BLaER1 (cell line): ENCODE measurements at regions not wholly inside any gene's neighbourhood (a gene's known extent, or its start where the extent isn't known, plus 50 kb on each side); places are given as distances from the start of the nearest gene placed in this dataset.

Experiments used
- H3K27ac ChIP-seq: shearing (Covaris generic); formaldehyde crosslinking; 2 replicates; pipeline ENCODE4 v1.8.1; 2022
- H3K27me3 ChIP-seq: shearing (Covaris generic); formaldehyde crosslinking; 2 replicates; pipeline ENCODE4 v1.8.1; 2022
- H3K36me3 ChIP-seq: shearing (Covaris generic); formaldehyde crosslinking; 2 replicates; pipeline ENCODE4 v1.8.1; 2022
- H3K4me1 ChIP-seq: shearing (Covaris generic); formaldehyde crosslinking; 2 replicates; pipeline ENCODE4 v1.8.1; 2022
- H3K4me2 ChIP-seq: shearing (Covaris generic); formaldehyde crosslinking; 2 replicates; pipeline ENCODE4 v1.8.1; 2022
- H3K4me3 ChIP-seq: shearing (Covaris generic); formaldehyde crosslinking; 2 replicates; pipeline ENCODE4 v1.8.1; 2022
- H3K9ac ChIP-seq: shearing (Covaris generic); formaldehyde crosslinking; 2 replicates; pipeline ENCODE4 v1.8.1; 2022
- H3K9me3 ChIP-seq: shearing (Covaris generic); formaldehyde crosslinking; 2 replicates; pipeline ENCODE4 v1.8.1; 2022
- H4K20me1 ChIP-seq: shearing (Covaris generic); formaldehyde crosslinking; 2 replicates; pipeline ENCODE4 v1.8.1; 2022
- Cebpa-rat ChIP-seq: shearing (Covaris generic); IDR thresholded peaks from 2 replicates; pipeline ENCODE4 v1.8.1; 2022

DNA sequence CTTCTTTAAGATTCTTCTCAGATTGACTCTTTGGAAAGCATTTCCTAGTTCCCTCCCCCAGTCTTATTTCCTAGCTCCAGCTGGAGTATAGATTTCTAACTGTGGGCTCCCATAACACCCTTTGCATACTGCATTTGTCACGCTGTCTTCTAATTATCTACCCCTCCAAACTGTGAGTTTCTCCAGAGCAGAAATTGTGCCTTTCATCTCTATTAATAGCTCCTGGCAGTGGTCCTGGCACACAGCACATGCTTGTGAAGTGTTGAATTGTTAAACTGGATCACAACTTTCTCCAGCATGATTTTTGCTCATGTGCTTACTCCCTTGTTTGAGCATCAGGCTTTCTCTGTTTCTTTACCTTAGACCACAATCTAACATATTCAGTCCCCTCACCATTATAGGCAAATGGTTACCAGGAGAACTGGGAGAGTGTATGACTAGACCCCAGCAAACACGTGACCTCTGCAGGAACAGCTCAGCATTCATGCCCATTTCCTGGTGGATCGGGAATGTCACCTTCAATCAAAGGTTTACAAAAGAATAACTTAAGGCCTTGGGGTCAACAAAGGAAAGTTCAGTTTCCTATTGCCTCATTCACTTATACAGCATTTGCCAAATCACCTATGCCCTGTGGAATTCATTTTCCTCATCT is 175.7 kb upstream of the TANK start:
- no peaks in the 10 kb centered on the region for H3K4me1 ChIP-seq
- H3K27ac ChIP-seq, result no peak overlapping the region
- no peak overlapping the region for H3K9ac ChIP-seq
- no peaks in the 10 kb centered on the region for H3K27me3 ChIP-seq
- H4K20me1 ChIP-seq, result no peaks in the 10 kb centered on the region
- H3K36me3 ChIP-seq, result no peaks in the 10 kb centered on the region
- no peak overlapping the region for H3K4me3 ChIP-seq
- no peaks in the 10 kb centered on the region for H3K9me3 ChIP-seq
- no peak for TF ChIP-seq Cebpa-rat
- no peak overlapping the region for H3K4me2 ChIP-seq

DNA sequence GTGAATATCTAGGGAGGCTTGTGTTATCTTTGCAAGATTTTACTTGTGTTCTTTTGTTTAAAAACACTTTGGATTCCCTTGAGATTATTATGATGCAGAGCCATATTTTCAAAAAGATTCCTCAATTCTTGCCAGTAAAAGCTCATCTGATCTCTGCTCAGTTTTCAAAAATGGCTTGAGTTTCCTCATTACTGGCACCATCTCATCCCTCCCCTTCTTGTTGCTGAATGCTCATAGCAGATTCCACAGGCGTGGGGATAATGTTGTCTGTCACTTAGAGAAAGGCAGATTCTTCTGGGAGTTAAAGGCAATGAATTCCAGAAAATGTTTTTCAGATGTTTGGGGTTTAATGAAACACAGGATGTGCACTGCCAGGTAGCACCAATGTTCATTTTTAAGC is 170.4 kb upstream of the TANK start:
- TF ChIP-seq Cebpa-rat, result no peak
- H3K27me3 ChIP-seq, result no peaks in the 10 kb centered on the region
- no peak overlapping the region for H3K9ac ChIP-seq

DNA sequence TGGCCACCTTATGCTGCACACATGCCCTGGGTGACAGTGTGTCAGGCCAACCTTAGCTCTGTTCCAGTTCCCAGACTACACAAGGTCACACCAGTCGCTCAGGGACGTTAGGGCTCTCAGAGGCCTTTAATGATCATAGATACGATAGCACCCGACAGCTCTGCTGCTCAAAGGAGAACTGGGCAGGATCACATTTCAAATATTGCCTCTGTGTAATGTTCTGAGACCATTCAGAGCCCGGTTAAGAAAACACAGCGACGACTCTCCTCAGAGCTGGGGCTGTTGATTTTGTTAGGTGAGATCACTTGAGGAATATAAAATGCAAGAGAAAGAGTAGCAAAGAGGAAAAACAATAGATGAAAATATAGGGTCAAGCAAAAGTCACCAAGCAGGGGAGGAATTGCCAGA is 166.6 kb upstream of the TANK start:
- H3K4me1 ChIP-seq, result no peaks in the 10 kb centered on the region
- no peak overlapping the region for H3K27ac ChIP-seq
- no peak overlapping the region for H3K4me2 ChIP-seq
- H3K27me3 ChIP-seq, result no peaks in the 10 kb centered on the region
- no peak overlapping the region for H3K4me3 ChIP-seq
- no peaks in the 10 kb centered on the region for H3K36me3 ChIP-seq
- no peaks in the 10 kb centered on the region for H3K9me3 ChIP-seq
- H4K20me1 ChIP-seq, result no peaks in the 10 kb centered on the region
- no peak for TF ChIP-seq Cebpa-rat
- no peak overlapping the region for H3K9ac ChIP-seq

More for the DNA sequence above, 170.4 kb upstream of the TANK start:
- Histone ChIP-seq H3K9me3 (no peaks in the 10 kb centered on the region), H3K36me3 (no peaks in the 10 kb centered on the region), H4K20me1 (no peaks in the 10 kb centered on the region), H3K4me3 (no peak overlapping the region), H3K27ac (no peak overlapping the region), H3K4me1 (no peaks in the 10 kb centered on the region), H3K4me2 (no peak overlapping the region)

DNA sequence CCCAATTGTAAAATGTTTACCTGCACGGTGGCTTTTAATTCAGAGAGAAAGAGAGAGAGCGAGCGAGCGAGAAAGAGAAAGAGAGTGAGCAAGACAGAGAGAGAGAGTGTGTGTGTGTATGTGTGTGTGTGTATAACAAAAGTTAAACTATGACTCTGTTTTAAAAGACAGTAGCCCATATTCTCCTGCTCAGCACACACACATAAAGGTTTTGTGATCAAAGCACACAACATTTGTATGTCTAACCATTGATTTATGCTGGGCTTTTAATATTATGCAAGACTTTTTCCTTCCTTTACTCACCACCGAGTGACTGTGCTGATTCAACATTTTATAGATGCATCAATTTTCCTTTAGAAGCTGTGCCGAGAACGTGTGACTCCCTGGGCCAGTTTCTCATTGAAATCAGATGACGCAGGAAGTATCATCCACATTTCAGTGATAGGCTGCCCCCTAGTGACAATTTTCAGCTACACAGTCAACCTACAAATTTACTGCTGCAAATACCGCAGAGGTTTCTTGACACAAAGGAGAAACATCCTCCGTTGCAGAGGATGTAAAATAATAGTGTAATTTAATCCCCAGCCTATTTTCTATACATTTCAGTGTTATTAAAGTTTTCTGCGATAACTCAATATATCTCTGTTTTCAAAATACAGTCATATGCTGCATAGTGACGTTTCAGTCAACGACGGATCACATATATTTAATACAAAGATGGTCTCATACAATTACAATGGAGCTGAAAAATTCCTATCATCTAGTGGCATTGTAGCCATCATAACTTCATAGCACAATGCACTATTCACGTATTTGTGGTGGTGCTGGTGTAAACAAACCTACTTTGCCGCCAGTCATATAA is 165.9 kb upstream of the TANK start:
- H3K4me3 ChIP-seq, result no peak overlapping the region
- H3K4me1 ChIP-seq, result no peaks in the 10 kb centered on the region
- no peak overlapping the region for H3K4me2 ChIP-seq
- TF ChIP-seq Cebpa-rat, result no peak
- H3K9me3 ChIP-seq, result no peaks in the 10 kb centered on the region
- no peak overlapping the region for H3K27ac ChIP-seq
- H3K27me3 ChIP-seq, result no peaks in the 10 kb centered on the region
- H3K36me3 ChIP-seq, result no peaks in the 10 kb centered on the region
- no peak overlapping the region for H3K9ac ChIP-seq
- no peaks in the 10 kb centered on the region for H4K20me1 ChIP-seq

DNA sequence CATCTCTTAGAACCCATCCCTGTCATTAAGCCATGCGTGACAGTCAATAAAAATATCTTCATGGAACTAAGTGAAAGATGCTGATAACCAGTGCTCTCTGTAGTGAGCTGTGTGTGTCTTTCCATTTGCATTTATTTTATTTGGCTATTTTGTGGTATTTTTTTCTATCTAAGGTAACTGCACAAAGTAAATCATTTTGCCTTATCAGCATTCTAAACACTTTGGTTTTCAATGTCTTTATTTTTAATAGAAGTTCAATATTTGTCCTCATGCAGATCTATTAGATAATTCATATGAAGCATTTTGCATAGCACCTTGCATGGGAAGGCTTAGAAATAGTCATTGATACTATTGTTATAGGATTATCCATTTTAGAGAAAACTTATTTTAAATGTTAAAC is 163.6 kb upstream of the TANK start:
- no peaks in the 10 kb centered on the region for H4K20me1 ChIP-seq
- H3K27ac ChIP-seq, result no peak overlapping the region
- no peaks in the 10 kb centered on the region for H3K4me1 ChIP-seq
- H3K36me3 ChIP-seq, result no peaks in the 10 kb centered on the region
- H3K4me2 ChIP-seq, result no peak overlapping the region
- H3K9me3 ChIP-seq, result no peaks in the 10 kb centered on the region
- H3K27me3 ChIP-seq, result no peaks in the 10 kb centered on the region
- no peak overlapping the region for H3K9ac ChIP-seq
- no peak overlapping the region for H3K4me3 ChIP-seq
- TF ChIP-seq Cebpa-rat, result no peak

DNA sequence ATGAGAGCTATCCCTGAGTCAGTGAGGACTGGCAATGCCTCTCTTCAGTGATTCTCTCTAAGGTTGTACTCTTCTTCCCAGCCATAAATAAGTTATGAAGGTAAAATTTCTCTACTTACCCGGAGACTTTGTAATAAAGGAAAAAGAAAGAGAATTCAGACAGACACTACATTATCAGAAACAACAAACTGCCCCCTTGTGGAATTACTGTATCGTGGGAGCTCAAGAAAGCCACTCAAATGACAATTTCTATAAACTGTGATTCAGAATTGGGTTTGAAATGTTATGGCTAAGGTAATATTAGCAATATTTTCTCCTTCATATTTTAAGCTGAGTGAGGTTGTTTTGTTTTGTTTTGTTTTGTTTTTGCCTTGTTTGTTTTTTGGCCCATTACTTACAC is 155.8 kb upstream of the TANK start:
- Histone ChIP-seq H3K9me3 (peaks cover 9% of the 10 kb centered on the region; the same call in 1 of the 2 replicates), H3K4me3 (no peak overlapping the region), H3K4me2 (no peak overlapping the region), H3K27ac (no peak overlapping the region), H4K20me1 (no peaks in the 10 kb centered on the region), H3K4me1 (no peaks in the 10 kb centered on the region), H3K27me3 (no peaks in the 10 kb centered on the region), H3K9ac (no peak overlapping the region), H3K36me3 (no peaks in the 10 kb centered on the region)
- TF ChIP-seq Cebpa-rat, result no peak

DNA sequence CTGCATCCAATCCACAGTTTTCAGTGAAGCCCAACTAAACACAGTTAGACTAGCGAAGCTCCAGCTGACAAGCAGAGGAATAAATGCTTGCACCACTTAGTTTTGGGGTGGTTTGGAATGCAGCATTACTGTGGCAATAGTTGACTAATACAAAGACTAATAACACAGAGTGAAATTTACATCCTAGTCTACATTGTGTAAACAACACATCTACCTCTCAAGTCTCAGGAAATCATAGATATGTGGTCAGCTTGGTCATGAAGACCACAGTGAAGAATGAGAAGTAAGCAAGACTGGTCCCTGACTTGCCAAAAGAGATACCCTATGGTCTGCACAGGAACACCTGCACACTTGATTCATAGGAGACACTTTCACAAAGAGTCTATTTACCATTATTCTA is 155.1 kb upstream of the TANK start:
- peaks cover 9% of the 10 kb centered on the region; the same call in 1 of the 2 replicates for H3K9me3 ChIP-seq
- no peaks in the 10 kb centered on the region for H3K36me3 ChIP-seq
- H3K4me2 ChIP-seq, result no peak overlapping the region
- no peak for TF ChIP-seq Cebpa-rat
- H3K27me3 ChIP-seq, result no peaks in the 10 kb centered on the region
- H3K27ac ChIP-seq, result no peak overlapping the region
- no peaks in the 10 kb centered on the region for H3K4me1 ChIP-seq
- H3K9ac ChIP-seq, result no peak overlapping the region
- H3K4me3 ChIP-seq, result no peak overlapping the region
- H4K20me1 ChIP-seq, result no peaks in the 10 kb centered on the region

DNA sequence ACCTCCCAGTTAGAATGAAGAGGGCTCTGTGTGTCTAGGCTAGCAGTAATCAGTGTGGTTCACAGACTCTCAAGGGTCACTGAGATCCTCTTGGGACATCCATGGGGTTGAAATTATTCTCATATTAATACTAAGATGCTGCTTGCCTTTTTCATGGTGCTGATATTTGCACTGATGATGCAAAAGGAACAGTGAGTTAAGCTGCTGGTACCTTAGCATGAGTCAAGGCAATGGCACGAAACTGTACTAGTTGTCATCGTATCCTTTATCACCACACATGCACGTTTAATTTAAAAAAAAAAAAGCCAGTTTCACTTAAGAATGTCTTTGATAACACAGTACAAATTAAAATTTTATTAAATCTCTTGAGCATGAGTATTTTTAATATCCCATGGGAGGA is 151.9 kb upstream of the TANK start:
- no peak overlapping the region for H3K27ac ChIP-seq
- H4K20me1 ChIP-seq, result no peaks in the 10 kb centered on the region
- H3K36me3 ChIP-seq, result no peaks in the 10 kb centered on the region

DNA sequence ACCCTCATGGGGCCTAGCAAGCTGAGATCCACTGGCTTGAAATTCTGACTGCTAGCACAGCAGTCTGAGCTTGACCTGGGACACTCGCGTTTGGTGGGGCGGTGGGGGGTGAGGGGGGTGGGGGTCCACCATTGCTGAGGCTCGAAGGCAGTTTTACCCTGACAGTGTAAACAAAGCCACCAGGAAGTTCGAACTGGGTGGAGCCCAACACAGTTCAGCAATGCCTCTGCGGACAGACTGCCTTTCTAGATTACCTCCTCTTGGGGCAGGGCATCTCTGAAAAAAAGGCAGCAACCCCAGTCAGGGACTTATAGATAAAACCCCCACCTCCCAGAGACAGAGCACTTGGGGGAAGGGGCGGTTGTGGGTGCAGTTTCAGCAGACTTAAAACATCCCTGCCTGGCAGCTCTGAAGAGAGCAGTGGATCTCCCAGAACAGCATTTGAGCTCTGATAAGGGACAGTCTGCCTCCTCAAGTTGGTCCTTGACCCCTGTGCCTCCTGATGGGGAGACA is 149.7 kb upstream of the TANK start:
- Histone ChIP-seq H3K27me3 (no peaks in the 10 kb centered on the region), H3K4me2 (no peak overlapping the region), H3K9me3 (peaks cover 17% of the 10 kb centered on the region), H3K4me3 (no peak overlapping the region), H3K4me1 (no peaks in the 10 kb centered on the region), H3K36me3 (no peaks in the 10 kb centered on the region), H3K27ac (no peak overlapping the region), H4K20me1 (no peaks in the 10 kb centered on the region), H3K9ac (no peak overlapping the region)
- no peak for TF ChIP-seq Cebpa-rat

More for the DNA sequence above, 151.9 kb upstream of the TANK start:
- Histone ChIP-seq H3K9me3 (peaks cover 9% of the 10 kb centered on the region; the same call in 1 of the 2 replicates), H3K4me1 (no peaks in the 10 kb centered on the region), H3K27me3 (no peaks in the 10 kb centered on the region), H3K4me2 (no peak overlapping the region), H3K9ac (no peak overlapping the region), H3K4me3 (no peak overlapping the region)
- no peak for TF ChIP-seq Cebpa-rat

DNA sequence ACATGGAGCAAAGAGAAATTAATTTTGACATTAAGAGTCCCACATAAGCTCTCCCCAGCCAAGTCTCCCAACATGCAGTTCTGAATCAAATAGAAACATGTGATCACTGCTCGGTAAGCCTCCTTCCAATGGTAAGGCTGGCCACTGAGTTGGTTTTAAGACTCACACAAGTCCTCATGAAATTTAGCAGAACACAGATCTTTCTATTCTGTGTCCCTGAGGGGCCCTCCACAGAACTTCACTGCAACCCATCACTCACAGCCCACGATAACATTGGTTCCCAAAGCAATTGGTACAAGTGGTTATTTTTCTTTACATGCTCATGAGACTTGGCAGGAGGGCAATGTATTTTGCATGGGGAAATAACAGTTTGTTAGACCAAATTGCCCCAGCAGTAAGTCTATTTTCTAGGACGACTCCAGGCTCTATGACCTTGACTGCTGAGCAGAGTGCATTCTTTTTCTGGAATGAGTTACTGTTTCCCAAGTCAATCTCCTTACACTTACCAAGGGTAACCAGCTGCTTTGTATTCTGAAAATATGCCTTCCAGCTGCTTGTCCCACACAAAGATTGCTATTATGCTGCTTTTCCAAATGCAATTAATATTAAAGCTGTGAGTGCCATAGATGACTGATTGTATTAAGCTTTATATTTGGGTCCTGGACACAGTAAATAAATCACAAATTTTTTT is 142.3 kb upstream of the TANK start:
- no peaks in the 10 kb centered on the region for H3K36me3 ChIP-seq
- H3K9me3 ChIP-seq, result peaks cover 13% of the 10 kb centered on the region
- no peak overlapping the region for H3K27ac ChIP-seq
- H4K20me1 ChIP-seq, result no peaks in the 10 kb centered on the region
- TF ChIP-seq Cebpa-rat, result no peak
- H3K27me3 ChIP-seq, result no peaks in the 10 kb centered on the region
- H3K4me1 ChIP-seq, result no peaks in the 10 kb centered on the region
- no peak overlapping the region for H3K4me3 ChIP-seq
- H3K9ac ChIP-seq, result no peak overlapping the region
- no peak overlapping the region for H3K4me2 ChIP-seq
